ENCODE measurements at regions not wholly inside any gene's neighbourhood (a gene's known extent, or its start where the extent isn't known, plus 50 kb on each side); places are given as distances from the start of the nearest gene placed in this dataset.

DNA sequence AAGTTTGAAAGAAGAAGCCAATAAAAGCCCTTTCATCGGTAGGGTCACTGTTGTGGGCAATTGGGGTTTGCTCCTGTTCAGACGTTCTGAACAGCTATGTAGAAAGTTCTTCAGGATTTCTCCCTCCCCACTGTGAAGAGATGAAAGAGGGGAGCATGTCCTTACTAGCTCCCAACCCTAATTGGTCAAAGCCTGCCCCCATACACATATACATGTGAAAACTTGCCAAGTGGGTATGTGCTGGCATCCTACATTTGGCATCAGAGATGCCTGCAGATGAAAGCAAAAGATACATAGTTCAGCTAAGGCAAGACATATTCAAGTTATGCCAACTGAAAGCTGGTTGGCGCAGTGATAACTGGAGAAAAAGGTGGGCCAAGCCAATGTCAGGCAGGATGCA is 363.1 kb upstream of the DACH1 start:
- no peak for DNase-seq (ENCODE audit: low read depth in 2 of 2)

DNA sequence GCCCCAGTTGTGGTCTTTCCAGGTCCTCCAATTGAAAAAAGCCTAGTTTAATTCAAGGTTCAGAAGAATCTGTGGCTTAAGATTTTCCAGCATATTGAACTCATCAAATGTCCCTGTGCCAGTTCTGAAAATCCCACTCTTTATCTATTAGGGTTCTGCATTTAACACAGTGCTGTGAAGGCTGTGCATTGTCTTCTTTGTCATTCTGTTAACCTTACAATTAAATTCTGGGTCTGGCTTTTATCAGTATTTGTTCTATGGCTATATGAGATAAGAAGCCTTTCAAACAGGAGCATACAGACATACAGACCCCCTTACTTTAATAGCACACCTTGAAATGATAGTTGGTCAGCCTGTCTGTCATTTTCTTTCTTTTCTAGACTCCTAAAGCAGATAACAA is 362.1 kb upstream of the DACH1 start:
- no peak for DNase-seq (ENCODE audit: low read depth in 2 of 2)

DNA sequence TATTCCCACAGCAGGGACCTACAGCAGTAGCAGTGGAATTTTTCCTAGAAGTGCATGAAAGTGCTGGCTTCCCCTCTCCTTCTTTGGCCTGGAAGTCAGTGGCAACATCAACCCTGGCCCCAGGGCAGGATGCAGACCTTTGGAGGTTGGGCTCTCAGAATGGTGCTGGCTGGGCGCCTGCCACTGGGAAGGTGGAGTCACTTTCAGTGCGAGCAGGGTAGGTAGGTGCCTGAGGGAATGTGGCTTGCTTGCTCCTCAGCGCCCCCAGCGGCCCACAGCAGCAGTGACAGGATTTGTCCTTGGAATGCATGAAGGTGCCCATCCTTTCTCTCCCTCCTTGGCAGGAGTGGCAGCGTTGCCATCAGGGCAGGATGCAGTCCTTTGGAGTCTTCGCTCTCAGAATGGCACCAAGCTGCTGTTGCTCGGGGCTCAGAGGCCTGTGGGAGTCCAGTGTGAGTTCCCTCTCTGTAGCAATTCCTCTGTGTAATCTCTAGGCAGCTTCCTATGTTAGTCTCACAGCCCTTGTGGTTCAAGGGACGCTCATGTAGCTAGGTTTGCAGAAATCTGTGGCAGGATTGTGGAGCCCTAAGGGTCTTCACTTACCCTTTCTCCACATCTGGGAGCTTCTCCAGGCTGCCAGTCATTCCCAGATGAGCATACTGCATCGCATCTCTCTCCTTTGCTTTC is 354.4 kb upstream of the DACH1 start:
- no peak for DNase-seq (ENCODE audit: low read depth in 2 of 2)

DNA sequence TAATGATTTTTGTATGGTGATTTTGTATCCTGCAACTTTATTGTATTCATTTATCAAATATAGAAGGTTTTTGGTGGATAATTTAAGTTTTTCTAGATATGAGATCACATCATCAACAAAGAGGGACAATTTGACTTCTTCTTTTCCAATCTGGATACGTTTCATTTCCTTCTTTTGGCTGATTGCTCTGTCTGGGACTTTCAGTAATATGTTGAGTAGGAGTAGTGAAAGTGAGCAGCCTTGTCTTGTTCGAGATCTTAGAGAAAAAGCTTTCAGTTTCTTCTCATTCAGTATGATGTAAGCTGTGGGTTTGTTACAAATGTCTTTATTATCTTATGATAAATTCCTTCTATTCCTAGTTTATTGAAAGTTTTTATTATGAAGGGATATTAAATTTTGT is 352.0 kb upstream of the DACH1 start:
- DNase-seq (ENCODE audit: low read depth in 2 of 2): no peak

DNA sequence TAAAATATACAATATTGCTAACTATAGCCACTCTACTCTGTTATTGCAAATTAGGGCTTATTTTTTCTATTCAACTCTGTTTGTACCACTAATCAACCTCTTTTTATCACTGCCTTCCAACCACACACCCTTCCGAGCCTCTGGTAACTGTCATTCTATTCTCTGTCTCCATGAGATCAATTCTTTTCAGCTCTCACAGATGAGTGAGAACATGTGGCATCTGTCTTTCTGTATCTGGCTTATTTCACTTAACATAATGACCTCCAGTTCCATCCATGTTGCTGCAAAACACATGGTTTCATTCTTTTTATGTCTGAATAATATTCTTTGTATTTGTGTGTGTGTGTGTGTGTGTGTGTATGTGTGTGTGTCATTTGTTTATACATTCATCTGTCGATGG is 350.1 kb upstream of the DACH1 start:
- no peak for DNase-seq (ENCODE audit: low read depth in 2 of 2)

DNA sequence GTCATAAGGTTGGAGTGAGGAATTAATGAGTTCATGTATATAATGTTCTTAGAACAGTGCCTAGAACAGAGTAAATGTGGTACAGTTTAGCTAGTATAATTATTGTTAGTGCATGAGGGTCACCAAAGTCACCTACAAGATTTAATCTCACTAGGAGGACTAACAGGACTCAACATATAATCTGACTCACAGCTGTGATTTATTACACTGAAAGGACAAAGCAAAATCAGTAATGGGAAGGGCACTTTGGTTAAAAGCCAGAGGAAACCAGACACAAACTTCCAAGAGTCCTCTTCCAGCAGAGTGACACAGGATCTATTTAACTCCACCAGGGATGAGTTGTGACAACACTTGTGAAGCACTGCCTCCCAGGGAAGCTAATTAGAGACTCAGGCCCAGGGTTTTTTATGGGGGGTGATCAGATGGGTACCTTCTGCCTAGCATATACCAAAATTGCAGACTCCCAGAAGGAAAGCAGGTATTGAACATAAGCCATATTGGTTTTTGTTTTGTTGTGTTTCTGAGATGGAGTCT is 341.2 kb upstream of the DACH1 start:
- no peak for DNase-seq (ENCODE audit: low read depth in 2 of 2)

DNA sequence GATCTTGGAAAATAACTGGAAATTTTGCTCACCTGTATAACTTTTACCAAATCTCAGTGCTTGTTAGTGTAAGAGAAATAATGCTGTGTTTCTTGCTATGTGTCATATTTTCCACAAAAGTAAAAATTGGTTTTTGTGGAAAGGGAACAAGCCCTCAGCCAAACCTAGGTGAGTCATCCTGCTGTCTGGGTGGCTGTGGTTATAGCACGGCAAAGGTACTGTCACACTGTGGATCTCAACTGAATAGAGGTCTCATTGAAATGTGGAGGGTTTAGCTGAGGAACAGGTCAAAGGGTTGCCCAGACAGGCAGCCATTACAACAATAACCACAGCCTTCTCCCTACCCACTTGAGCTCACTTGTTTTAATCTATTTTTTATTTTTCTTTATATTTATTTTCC is 338.8 kb upstream of the DACH1 start:
- DNase-seq (ENCODE audit: low read depth in 2 of 2): no peak

DNA sequence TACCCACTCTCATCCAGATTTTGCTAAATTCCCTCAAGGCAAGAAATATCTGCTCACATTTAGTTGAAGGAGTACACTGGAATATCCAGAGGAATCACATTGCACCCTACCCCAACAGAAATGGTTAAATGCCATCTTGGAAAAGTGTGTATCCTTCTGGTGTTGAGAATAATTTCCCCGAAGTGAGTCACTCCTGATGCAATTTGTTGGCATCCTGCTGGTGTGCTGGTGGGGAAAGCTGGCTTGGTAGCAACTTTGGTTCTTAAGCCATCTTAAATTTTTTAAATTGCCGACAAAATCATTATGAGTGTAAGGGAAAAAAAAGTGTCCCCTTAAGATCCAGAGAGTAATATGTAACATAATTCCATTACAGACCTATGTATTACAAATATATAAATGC is 337.3 kb upstream of the DACH1 start:
- no peak for DNase-seq (ENCODE audit: low read depth in 2 of 2)

DNA sequence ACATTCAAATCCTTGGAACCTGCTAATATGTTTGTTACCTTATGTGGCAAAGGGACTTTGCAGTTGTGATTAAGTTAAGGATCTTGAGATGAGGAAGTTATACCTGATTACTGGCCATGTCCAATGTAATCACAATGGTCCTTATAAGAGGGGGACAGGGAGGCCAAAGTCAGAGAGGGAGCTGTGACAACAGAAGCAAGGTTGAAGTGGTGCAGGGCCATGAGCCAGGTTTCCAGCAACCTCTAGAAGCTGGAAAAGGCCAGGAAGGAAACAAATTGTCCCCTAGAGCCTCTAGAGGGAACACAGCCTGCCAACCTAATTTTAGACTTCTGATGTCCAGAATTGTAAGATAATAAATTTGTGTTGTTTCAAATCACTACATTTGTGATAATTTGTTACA is 334.7 kb upstream of the DACH1 start:
- DNase-seq (ENCODE audit: low read depth in 2 of 2): no peak

DNA sequence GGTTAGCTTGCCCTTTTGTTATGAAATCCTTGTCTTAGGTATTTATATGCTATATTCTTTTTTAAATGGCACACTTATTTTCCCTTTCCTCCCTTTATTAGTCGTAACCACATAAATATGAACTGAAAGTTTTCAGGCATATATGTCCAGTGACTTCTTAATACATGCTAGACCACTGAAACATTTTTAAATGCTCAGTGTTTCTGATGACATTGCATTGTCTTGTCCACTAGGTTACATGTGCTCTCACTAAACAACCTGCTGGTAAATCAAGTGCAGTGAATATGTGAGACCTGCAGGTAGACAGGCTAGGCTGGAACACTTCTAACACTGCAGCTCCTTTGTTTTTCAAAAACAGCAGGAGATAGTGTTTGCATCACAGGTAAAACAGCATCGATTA is 332.6 kb upstream of the DACH1 start:
- no peak for DNase-seq (ENCODE audit: low read depth in 2 of 2)

DNA sequence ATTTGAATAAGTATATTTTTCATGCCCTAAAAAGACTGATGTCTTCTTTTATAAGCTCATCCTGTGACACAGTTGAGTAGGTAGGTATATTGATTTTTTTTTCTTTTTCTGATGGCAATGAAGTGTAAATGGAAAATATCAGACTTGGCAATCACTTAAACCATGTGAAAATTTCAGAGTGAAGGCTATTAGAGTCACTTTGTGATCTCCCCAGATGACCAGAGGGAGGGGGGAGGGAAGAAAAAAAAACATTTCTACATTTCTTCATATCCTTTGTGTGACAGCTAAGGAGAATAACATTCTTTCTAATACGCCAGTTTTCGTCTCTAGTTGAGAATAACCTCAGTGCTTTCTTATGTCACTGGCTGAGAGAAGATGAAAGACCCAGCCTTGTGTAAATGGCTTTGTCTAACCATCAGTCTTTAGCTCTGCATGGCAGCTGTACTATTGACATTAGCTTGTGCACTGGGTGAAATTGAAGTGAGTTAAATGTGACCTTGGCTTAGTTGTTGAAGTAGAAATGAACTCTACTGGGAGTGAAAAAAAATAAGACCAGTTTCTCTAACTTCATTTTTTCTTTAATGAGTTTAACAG is 332.1 kb upstream of the DACH1 start:
- DNase-seq (ENCODE audit: low read depth in 2 of 2): no peak

DNA sequence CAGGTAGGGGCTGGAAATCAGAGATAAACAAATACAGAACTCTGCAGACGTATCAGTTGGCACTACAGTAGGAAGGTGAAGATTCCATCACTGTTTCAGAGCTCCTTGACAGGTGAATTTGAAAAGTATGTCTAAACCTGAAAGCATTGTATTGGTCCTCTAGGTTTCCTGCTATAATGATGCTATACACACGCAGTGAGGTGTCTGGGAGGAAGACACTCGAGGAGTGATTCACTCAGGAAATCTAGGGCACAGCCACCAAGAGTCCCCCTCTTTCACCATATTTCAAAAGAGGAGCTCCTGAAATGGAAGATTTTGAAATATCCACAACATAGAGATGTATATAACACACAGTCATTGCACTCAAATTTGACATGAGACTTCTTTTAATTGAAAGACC is 331.0 kb upstream of the DACH1 start:
- DNase-seq (ENCODE audit: low read depth in 2 of 2): no peak

DNA sequence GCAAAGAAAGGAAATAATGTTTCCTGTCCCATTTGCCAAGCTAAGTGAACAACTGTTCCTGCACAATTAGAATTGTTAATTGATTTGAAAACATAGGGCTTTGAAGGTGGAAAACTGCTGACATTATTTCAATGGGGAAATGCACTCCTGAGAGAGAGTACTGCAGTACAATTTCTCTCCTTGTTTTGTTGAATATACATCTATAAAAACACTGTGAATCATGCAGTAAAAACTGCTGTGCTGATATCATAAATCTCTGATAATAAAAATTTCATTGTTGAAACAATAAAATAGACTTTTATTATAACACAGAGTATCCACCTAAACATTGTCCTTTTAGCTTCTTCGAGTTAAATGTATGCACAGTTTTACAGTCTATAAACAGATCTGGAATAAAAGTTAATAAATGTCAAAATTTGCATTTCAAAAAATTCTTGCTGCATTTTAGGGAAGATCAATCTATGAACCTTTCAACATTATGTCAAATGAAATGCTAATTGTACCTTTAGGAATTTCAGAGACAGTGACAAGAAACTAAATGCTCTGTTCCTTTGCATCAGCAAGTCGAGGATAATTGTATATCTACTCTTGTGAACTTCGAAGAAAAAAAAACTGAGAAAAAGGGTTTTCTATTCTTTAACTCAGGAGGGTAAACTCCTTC is 328.2 kb upstream of the DACH1 start:
- DNase-seq (ENCODE audit: low read depth in 2 of 2): no peak

DNA sequence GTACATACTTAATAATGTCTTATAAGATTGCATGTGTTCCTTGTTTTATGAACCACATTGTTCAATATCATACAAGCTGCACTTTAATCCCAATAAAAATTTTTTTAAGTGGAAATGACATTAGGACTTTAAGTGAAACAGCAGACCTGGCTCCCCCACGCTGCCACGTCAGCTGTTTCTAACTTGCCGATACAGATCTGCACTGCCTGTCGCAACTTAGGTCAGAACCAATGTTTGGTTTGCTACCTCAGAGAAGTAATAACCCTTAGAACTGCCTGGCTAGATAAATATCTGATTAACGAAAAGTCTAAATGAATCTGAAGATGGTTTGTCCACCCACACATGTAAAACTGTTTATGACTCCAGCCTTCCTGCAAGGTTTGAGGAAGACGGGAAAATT is 327.5 kb upstream of the DACH1 start:
- DNase-seq (ENCODE audit: low read depth in 2 of 2): no peak

DNA sequence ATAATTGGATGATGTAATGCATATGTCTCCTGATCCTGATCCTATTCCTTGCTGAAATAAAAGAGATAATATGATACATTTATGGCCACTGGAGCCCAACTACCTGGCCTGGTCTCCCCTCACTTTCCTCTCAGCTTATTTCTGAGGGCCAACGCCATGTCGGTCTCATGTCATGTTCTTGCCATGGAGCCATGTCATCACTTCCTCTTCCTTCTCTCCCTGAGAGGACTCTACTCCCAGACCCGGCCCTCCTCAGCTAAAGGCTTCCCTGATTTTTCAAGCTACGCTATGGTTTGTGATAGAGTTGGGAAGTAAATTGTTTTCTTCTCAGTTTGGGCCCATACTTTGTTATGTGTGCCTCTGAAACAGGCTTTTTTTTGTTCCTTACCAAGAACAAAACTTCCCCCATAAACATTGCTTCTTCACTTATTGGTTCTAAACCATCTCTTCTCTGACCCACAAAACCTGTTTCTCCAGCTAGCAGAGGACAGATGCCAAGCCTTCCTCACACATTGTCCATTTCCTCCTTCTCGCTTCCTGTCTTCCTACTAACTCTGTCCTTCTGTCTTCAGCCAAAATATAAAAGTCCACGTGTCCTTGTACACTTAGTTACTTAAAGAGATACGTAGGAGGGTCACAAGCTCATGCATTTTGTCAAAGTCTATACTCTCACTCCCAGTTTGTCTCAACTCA is 319.9 kb upstream of the DACH1 start:
- DNase-seq (ENCODE audit: low read depth in 2 of 2): no peak

DNA sequence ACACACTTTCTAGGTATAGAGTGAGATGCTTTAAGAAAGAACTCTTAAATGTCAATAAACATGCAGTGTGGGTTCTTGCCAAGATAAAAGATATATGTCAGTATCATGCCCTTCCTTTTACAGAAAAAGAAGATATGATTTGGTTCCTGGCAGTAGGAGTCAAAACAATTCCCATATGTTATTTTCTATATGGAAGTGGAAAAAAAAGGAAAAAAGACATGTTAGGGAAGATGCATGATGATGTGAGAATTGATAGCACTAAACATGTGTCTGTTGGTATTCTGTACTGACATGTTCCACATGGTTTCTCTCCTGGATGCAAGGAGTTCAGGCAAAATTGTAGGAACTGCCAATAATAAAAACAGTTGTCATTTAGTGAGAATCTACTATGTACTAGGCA is 318.8 kb upstream of the DACH1 start:
- no peak for DNase-seq (ENCODE audit: low read depth in 2 of 2)

DNA sequence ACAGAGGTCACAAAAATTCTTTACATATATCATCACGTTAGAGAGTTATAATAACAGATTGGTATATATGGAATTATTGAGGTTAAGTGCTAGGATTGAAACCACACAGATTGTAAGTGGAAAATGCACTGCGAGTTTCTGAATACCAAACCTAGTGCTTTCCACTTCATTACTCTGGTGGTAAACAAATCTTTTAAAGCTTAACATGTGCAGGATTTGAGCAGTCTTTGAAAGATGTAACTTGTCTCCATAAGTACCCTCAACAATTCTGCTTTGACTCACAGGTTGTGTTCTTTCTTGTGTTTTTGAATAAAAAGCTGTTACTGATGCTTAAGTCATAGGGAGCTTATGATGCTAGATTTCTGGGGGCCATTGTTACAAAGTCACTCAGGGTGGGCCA is 314.7 kb upstream of the DACH1 start:
- DNase-seq (ENCODE audit: low read depth in 2 of 2): no peak

DNA sequence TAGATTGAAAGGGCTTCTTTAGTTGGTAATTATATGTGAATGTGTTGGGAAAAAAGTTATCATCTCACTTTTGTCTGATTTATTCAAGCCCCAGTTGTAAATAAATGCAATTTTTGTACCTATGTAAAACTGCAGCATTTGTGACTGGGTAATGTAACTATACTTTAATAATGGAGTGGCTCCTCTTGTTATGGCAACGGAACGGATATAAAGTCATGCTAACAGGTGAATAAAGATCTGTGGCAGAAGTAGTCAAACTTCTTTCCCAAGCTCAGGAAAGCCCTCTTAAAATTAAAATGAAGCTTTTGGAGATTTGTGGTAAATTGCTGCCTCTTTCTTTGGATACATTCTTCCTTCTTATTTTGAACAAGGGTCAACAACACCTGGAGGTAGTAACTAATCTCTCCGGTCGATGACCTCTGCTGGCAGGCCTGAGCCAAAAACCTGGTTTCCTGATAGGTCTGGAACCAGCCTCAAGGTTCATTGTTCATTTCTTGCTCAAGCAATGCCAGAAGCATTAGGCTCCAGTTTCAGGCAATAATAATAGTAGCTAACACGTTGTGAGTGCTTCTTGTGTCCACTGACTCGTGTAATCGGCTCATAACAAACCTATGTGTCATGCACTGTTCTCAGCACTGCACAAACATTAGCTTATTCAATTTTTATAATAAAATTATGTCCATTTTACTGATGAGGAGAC is 313.4 kb upstream of the DACH1 start:
- DNase-seq (ENCODE audit: low read depth in 2 of 2): no peak

DNA sequence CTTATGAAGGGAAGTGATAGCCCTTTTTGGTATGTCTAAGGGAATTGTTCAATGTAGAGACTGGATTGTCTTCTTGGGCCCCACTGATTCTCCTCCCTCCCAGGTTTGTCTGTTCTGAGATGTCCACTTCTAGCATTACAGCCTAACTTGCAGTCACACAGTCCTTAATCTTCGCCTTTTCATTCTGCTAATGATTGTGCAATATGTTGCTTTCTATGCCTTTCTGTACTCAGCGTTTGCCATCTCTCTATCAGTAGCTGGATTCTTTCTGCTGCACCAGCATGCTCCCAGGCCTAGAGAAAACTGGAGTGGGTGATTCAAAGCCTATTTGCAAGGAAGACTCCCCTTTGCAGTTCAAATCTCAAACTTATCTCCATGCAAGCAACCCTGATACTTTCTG is 307.5 kb upstream of the DACH1 start:
- no peak for DNase-seq (ENCODE audit: low read depth in 2 of 2)

DNA sequence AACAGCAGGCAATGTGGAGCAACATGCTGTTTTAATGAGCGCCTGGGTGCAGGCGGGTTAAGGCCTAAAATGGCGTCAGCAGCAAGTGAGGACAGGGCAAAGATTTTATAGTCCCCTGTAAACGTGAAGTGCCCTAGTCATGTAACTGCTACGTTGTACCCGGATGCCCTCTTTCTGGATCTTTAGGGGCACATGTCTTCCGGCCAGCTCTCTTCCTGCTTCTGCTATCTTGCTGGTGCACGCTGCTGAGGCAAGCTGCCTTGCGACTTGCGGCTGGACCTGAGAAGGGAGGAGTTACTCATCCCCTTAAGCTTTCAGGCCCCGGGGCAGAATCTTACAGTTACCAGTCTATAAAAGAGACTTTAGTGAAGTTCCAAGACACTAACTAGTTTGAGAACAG is 303.6 kb upstream of the DACH1 start:
- DNase-seq (ENCODE audit: low read depth in 2 of 2): no peak

DNA sequence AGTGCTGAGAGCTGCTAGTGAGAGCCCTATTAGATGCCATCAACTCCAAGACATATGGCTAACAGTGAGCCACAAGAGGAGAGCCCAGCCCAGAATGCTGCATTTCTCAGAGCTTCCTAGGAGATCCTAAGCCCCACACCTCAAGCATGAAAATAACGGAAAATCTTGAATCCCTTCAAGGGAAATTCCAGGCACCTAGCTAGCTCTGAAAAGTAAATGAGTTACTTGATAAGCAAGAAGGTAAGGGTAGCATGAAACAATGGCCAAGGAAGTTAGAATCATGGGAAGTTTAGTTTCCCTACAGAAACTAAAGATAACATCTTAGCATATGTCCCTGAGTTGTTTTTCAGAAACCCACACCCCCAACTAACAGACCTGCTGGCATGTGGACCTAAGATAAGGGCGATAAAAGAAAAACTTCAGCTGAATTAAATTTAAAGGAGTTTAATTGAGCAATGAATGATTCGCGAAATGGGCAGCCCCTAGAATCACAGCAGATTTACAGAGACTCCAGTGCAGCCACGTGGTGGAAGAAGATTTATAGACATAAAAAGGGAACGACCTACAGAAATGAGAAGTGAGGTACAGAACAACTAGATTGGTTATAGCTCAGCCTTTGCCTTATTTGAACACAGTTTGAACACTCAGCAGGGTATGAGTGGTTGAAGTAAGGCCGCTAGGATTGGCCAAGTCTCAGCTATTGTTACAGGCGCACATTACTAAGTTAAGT is 301.3 kb upstream of the DACH1 start:
- no peak for DNase-seq (ENCODE audit: low read depth in 2 of 2)

All from stimulated activated CD8-positive, alpha-beta memory T cell treated with anti-CD3 and anti-CD28 coated beads, Interleukin-7, amount 100 ng/mL, for 1 hour (primary cell).